Effector memory CD4-positive, alpha-beta T cell (primary cell): ENCODE measurements at regions not wholly inside any gene's neighbourhood (a gene's known extent, or its start where the extent isn't known, plus 50 kb on each side); places are given as distances from the start of the nearest gene placed in this dataset.
"Not testable (repeated sequence)": the region's sequence is repeated elsewhere in the genome, so short reads cannot be mapped to it uniquely, and the experiment has no call there.

Experiments
- DNase-seq, 3 donors: peaks; one replicate each; pipeline ENCODE4 v3.0.0-alpha.2; 2020
- H3K27ac ChIP-seq: 2 replicates; pipeline ENCODE4 v1.7.0; 2013; ENCODE audit warnings: mild to moderate bottlenecking, low read length, moderate library complexity; ENCODE audit not compliant: insufficient read depth, poor library complexity, severe bottlenecking
- H3K27me3 ChIP-seq: replicated peaks from 2 replicates; pipeline ENCODE4 v1.7.0; 2013; ENCODE audit warnings: mild to moderate bottlenecking, low read length; ENCODE audit not compliant: insufficient read depth, control insufficient read depth, poor library complexity, severe bottlenecking
- H3K36me3 ChIP-seq: 2 replicates; pipeline ENCODE4 v1.7.0; 2013; ENCODE audit warnings: mild to moderate bottlenecking, low read length, moderate library complexity; ENCODE audit not compliant: control insufficient read depth, insufficient read depth
- H3K4me1 ChIP-seq: 2 replicates; pipeline ENCODE4 v1.7.0; 2013; ENCODE audit warnings: low read length, mild to moderate bottlenecking; ENCODE audit not compliant: control insufficient read depth, insufficient read depth, poor library complexity, severe bottlenecking
- H3K4me3 ChIP-seq: 2 replicates; pipeline ENCODE4 v1.7.0; 2013; ENCODE audit warnings: low read length, low read depth, mild to moderate bottlenecking; ENCODE audit not compliant: insufficient read depth, poor library complexity, severe bottlenecking
- H3K9me3 ChIP-seq: 2 replicates; pipeline ENCODE4 v1.7.0; 2013; ENCODE audit warnings: mild to moderate bottlenecking, low read length, moderate library complexity; ENCODE audit not compliant: control insufficient read depth

GRCh38 chr2:14480120-14480519 lies 152.4 kb upstream of the LRATD1 start:
- Histone ChIP-seq H3K9me3 (no peaks in the 10 kb centered on the region), H3K27me3 (no peaks in the 10 kb centered on the region), H3K27ac (no peak overlapping the region), H3K4me1 (no peaks in the 10 kb centered on the region), H3K4me3 (no peak overlapping the region), H3K36me3 (no peaks in the 10 kb centered on the region)
- DNase-seq, result no peak

- Histone ChIP-seq H3K36me3 (no peaks in the 10 kb centered on the region), H3K9me3 (no peaks in the 10 kb centered on the region), H3K27me3 (no peaks in the 10 kb centered on the region), H3K4me1 (no peaks in the 10 kb centered on the region), H3K4me3 (no peak overlapping the region), H3K27ac (no peak overlapping the region)
- no peak for DNase-seq
These were observed 151.6 kb upstream of the LRATD1 start for GRCh38 chr2:14480906-14481305.

- H3K4me3 ChIP-seq, result no peak overlapping the region
- no peaks in the 10 kb centered on the region for H3K9me3 ChIP-seq
- H3K27me3 ChIP-seq, result no peaks in the 10 kb centered on the region
- DNase-seq, result no peak
- no peaks in the 10 kb centered on the region for H3K36me3 ChIP-seq
- no peaks in the 10 kb centered on the region for H3K4me1 ChIP-seq
- H3K27ac ChIP-seq, result no peak overlapping the region
These were observed 139.5 kb upstream of the LRATD1 start for GRCh38 chr2:14492920-14493503.

GRCh38 chr2:14494759-14495158 lies 137.8 kb upstream of the LRATD1 start:
- Histone ChIP-seq H3K27me3 (no peaks in the 10 kb centered on the region), H3K36me3 (no peaks in the 10 kb centered on the region), H3K4me3 (no peak overlapping the region), H3K27ac (no peak overlapping the region), H3K9me3 (no peaks in the 10 kb centered on the region), H3K4me1 (no peaks in the 10 kb centered on the region)
- DNase-seq, result no peak

GRCh38 chr2:14501061-14501460 lies 131.5 kb upstream of the LRATD1 start:
- H3K9me3 ChIP-seq, result no peaks in the 10 kb centered on the region
- H3K4me1 ChIP-seq, result no peaks in the 10 kb centered on the region
- no peaks in the 10 kb centered on the region for H3K27me3 ChIP-seq
- H3K36me3 ChIP-seq, result no peaks in the 10 kb centered on the region
- no peak overlapping the region for H3K4me3 ChIP-seq
- H3K27ac ChIP-seq, result no peak overlapping the region
- no peak for DNase-seq

GRCh38 chr2:14506955-14507354 lies 125.6 kb upstream of the LRATD1 start:
- H3K27ac ChIP-seq, H3K4me3 ChIP-seq, DNase-seq, H3K27me3 ChIP-seq, H3K9me3 ChIP-seq, H3K4me1 ChIP-seq, H3K36me3 ChIP-seq: not testable (repeated sequence)

GRCh38 chr2:14511541-14511940 lies 121.0 kb upstream of the LRATD1 start:
- Histone ChIP-seq H3K9me3 (no peaks in the 10 kb centered on the region), H3K4me3 (no peak overlapping the region), H3K4me1 (no peaks in the 10 kb centered on the region), H3K27ac (no peak overlapping the region), H3K36me3 (no peaks in the 10 kb centered on the region), H3K27me3 (no peaks in the 10 kb centered on the region)
- DNase-seq, result no peak

- Histone ChIP-seq H3K27me3 (no peaks in the 10 kb centered on the region), H3K9me3 (no peaks in the 10 kb centered on the region), H3K4me1 (no peaks in the 10 kb centered on the region), H3K36me3 (no peaks in the 10 kb centered on the region), H3K4me3 (no peak overlapping the region), H3K27ac (no peak overlapping the region)
- DNase-seq, result no peak
These were observed 118.6 kb upstream of the LRATD1 start for GRCh38 chr2:14513903-14514302.

GRCh38 chr2:14516844-14517243 lies 115.7 kb upstream of the LRATD1 start:
- no peak overlapping the region for H3K4me3 ChIP-seq
- no peaks in the 10 kb centered on the region for H3K36me3 ChIP-seq
- no peak for DNase-seq
- no peak overlapping the region for H3K27ac ChIP-seq
- H3K9me3 ChIP-seq, result no peaks in the 10 kb centered on the region
- no peaks in the 10 kb centered on the region for H3K27me3 ChIP-seq
- H3K4me1 ChIP-seq, result no peaks in the 10 kb centered on the region

GRCh38 chr2:14517731-14518130 lies 114.8 kb upstream of the LRATD1 start:
- H3K27ac ChIP-seq, result no peak overlapping the region
- no peaks in the 10 kb centered on the region for H3K4me1 ChIP-seq
- H3K9me3 ChIP-seq, result no peaks in the 10 kb centered on the region
- no peaks in the 10 kb centered on the region for H3K27me3 ChIP-seq
- H3K4me3 ChIP-seq, result no peak overlapping the region
- no peaks in the 10 kb centered on the region for H3K36me3 ChIP-seq
- no peak for DNase-seq
